ENCODE measurements at regions not wholly inside any gene's neighbourhood (a gene's known extent, or its start where the extent isn't known, plus 50 kb on each side); places are given as distances from the start of the nearest gene placed in this dataset.

DNA sequence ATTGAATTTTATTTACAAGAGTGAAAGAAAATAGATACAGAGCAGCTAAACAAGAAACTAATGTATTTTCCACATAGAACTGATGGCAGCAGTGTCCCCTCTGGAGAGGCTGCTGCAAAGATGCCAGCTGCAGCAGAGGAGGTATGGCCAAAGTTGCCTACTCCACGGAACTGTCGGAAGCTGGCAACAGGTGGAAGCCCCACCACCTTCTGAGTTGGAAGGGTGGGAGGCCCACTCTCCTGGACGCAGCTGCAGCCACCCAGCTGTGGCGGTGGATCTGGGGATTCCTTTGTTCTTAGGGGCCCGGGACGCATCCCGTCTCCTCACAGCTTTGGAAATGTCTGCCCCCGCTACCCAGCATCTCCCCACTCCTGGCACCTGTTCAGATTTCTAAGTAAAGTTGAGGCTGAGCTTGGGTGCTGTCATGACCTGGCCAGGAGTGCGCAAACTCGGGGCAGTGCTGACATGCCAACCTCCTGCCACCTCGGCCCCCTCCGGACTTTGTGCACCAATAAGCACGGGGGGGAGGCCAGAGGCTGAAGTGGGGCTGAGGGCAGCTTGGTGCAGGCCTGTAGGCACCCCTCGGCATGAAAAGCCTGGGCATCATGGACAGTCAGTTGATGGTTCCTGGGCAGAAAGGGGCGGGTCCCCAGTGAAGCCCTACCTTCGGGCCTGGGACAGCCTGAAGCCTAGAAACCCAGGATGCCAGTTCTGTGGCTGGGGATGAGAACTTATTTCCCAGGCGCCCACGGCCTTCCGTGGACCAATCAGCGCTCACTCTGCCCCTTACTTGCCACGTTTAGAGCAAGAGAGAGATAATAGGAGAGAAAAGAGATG, 1071.4 kb downstream of the JRKL start:
- no peak overlapping the region for H2AFZ ChIP-seq (ENCODE audit: low read depth, low read length)
- no peaks in the 10 kb centered on the region for H3K27me3 ChIP-seq (ENCODE audit: control insufficient read depth in 2 of 2, insufficient read depth in 2 of 2, low read length in 2 of 2)
- H3K4me3 ChIP-seq (replicated peaks in 1 of 3; ENCODE audit: insufficient read depth in 1 of 3, low read depth in 1 of 3, low read length in 3 of 3): no peak overlapping the region
- no peaks in the 10 kb centered on the region for H3K4me1 ChIP-seq (ENCODE audit: control insufficient read depth, extremely low read depth, insufficient read depth, low read length)
- DNase-seq (ENCODE audit: low read depth, low spot score) (no peak), FAIRE-seq (no peak)
- no peaks in the 10 kb centered on the region for H3K9me1 ChIP-seq (replicated peaks; ENCODE audit: control insufficient read depth, extremely low read depth, insufficient read depth, low read length)
- BruUV-seq (replicated peaks): no TSS peak
- no peaks in the 10 kb centered on the region for H4K20me1 ChIP-seq (replicated peaks; ENCODE audit: control insufficient read depth, extremely low read depth, insufficient read depth, low read length)
- CTCF ChIA-PET: interaction anchor here (1.4 kb wide), 1 partner anchor 66 kb away, joined by 4 read pairs; no protein-coding TSS in a partner anchor
- intact Hi-C loops (cut with micrococcal nuclease) (no loop called here), dilution Hi-C loops (cut with MboI; ENCODE audit: extremely low pct_ligation_motif_present, low sequenced_read_pairs) (no loop called here)
- TF ChIP-seq, protein P1, sequence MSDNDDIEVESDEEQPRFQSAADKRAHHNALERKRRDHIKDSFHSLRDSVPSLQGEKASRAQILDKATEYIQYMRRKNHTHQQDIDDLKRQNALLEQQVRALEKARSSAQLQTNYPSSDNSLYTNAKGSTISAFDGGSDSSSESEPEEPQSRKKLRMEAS (IDR thresholded peaks at IDR 0.05; ENCODE audit: insufficient read depth, insufficient read length): no peak
- TF ChIP-seq MYC (IDR thresholded peaks at IDR 0.05; ENCODE audit: low read depth, low read length): no peak
- TF ChIP-seq POLR2A (IDR thresholded peaks at IDR 0.05; ENCODE audit: low read depth, low read length): no peak
- no peak for TF ChIP-seq FOS (IDR thresholded peaks at IDR 0.05; ENCODE audit: borderline replicate concordance, insufficient read depth, low read length)
- no peak for TF ChIP-seq POLR2AphosphoS5 (IDR thresholded peaks at IDR 0.05; ENCODE audit: insufficient read depth, low read depth, low read length)
- no peak for TF ChIP-seq GATA2 (IDR thresholded peaks at IDR 0.05; ENCODE audit: insufficient read depth, insufficient read length, low read depth, low read length)
- no peak for TF ChIP-seq EZH2 (IDR thresholded peaks at IDR 0.05; ENCODE audit: borderline replicate concordance, low read depth, low read length, severe bottlenecking)
- no peak for TF ChIP-seq JUN (IDR thresholded peaks at IDR 0.05; ENCODE audit: borderline replicate concordance, insufficient read depth, insufficient read length, low read depth)
- TF ChIP-seq, protein P2, sequence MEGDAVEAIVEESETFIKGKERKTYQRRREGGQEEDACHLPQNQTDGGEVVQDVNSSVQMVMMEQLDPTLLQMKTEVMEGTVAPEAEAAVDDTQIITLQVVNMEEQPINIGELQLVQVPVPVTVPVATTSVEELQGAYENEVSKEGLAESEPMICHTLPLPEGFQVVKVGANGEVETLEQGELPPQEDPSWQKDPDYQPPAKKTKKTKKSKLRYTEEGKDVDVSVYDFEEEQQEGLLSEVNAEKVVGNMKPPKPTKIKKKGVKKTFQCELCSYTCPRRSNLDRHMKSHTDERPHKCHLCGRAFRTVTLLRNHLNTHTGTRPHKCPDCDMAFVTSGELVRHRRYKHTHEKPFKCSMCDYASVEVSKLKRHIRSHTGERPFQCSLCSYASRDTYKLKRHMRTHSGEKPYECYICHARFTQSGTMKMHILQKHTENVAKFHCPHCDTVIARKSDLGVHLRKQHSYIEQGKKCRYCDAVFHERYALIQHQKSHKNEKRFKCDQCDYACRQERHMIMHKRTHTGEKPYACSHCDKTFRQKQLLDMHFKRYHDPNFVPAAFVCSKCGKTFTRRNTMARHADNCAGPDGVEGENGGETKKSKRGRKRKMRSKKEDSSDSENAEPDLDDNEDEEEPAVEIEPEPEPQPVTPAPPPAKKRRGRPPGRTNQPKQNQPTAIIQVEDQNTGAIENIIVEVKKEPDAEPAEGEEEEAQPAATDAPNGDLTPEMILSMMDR (IDR thresholded peaks at IDR 0.05; ENCODE audit: extremely low read depth in 1 of 2, insufficient read depth in 1 of 2, low read depth in 1 of 2, low read length in 2 of 2): no peak
- H3K79me2 ChIP-seq (ENCODE audit: control insufficient read depth, insufficient read depth, low read length): no peaks in the 10 kb centered on the region
- no peaks in the 10 kb centered on the region for H3K36me3 ChIP-seq (ENCODE audit: control insufficient read depth in 2 of 2, extremely low read depth in 1 of 2, insufficient read depth in 2 of 2, low read length in 2 of 2)
- no peak overlapping the region for H3K27ac ChIP-seq (ENCODE audit: insufficient read depth, low read depth, low read length)
- POLR2A ChIA-PET: no interaction called here
- peaks cover 2% of the 10 kb centered on the region for H3K9me3 ChIP-seq (replicated peaks; ENCODE audit: control insufficient read depth, insufficient read depth, low read length)
- no peak overlapping the region for H3K4me2 ChIP-seq (ENCODE audit: insufficient read depth, low read length)
- H3K9ac ChIP-seq (replicated peaks; ENCODE audit: extremely low read depth, insufficient read depth, low read length): no peak overlapping the region

Data from endothelial cell of umbilical vein (primary cell).